SK-N-SH (cell line): ENCODE measurements at regions not wholly inside any gene's neighbourhood (a gene's known extent, or its start where the extent isn't known, plus 50 kb on each side); places are given as distances from the start of the nearest gene placed in this dataset.

Experiments
- CTCF ChIP-seq: fragments of 200-600 bp; sonication (generic); IDR thresholded peaks from 2 replicates; pipeline ENCODE4 v1.6.1; 2017; ENCODE audit warnings: antibody characterized with exemption, mild to moderate bottlenecking, moderate library complexity
- GATA2 ChIP-seq: sonication (generic); formaldehyde crosslinking; IDR thresholded peaks from 2 replicates; pipeline ENCODE4 v1.5.0; 2020; ENCODE audit warnings: mild to moderate bottlenecking, missing genetic modification reagents
- JUND ChIP-seq: IDR thresholded peaks from 2 replicates; pipeline ENCODE4 v1.4.0; 2012
- MAX ChIP-seq: IDR thresholded peaks from 2 replicates; pipeline ENCODE4 v1.4.0; 2012; ENCODE audit warnings: low read depth
- MXI1 ChIP-seq: IDR thresholded peaks from 2 replicates; pipeline ENCODE4 v1.6.1; 2012; ENCODE audit warnings: mild to moderate bottlenecking, low read depth, low read length, improper control_type of control experiment
- NFIC ChIP-seq: IDR thresholded peaks from 2 replicates; pipeline ENCODE4 v1.4.0; 2012; ENCODE audit warnings: borderline replicate concordance
- PBX3 ChIP-seq: IDR thresholded peaks from 2 replicates; pipeline ENCODE4; 2012
- RCOR1 ChIP-seq: fragments of 150-350 bp; IDR thresholded peaks from 2 replicates; pipeline ENCODE4 v1.6.1; 2017; ENCODE audit warnings: antibody characterized with exemption, low read length
- RFX5 ChIP-seq: IDR thresholded peaks from 2 replicates; pipeline ENCODE4 v1.6.1; 2012; ENCODE audit warnings: mild to moderate bottlenecking, improper control_type of control experiment, low read length
- SMC3 ChIP-seq: IDR thresholded peaks from 2 replicates; pipeline ENCODE4 v1.6.1; 2012; ENCODE audit warnings: low read depth, low read length, improper control_type of control experiment
- TEAD4 ChIP-seq: IDR thresholded peaks from 2 replicates; pipeline ENCODE4 v1.4.0; 2012; ENCODE audit warnings: mild to moderate bottlenecking, borderline replicate concordance; ENCODE audit not compliant: insufficient read depth
- USF1 ChIP-seq: IDR thresholded peaks from 2 replicates; pipeline ENCODE4 v1.4.0; 2012; ENCODE audit warnings: low read depth, borderline replicate concordance
- ZBTB33 ChIP-seq: IDR thresholded peaks from 2 replicates; pipeline ENCODE4 v1.4.0; 2012; ENCODE audit warnings: low read depth, borderline replicate concordance

GRCh38 chr9:81532251-81532650 lies 157.1 kb downstream of the TLE1 start:
- no peak for TF ChIP-seq CTCF
- TF ChIP-seq MXI1, result no peak
- no peak for TF ChIP-seq NFIC
- no peak for TF ChIP-seq ZBTB33
- TF ChIP-seq SMC3, result no peak
- TF ChIP-seq PBX3, result no peak
- no peak for TF ChIP-seq TEAD4
- no peak for TF ChIP-seq JUND
- TF ChIP-seq GATA2 (CRISPR knock-in tag), result no peak
- no peak for TF ChIP-seq MAX
- no peak for TF ChIP-seq USF1
- TF ChIP-seq RFX5, result no peak
- no peak for TF ChIP-seq RCOR1
